Nucleus accumbens (tissue), 56 donors: ENCODE measurements at regions not wholly inside any gene's neighbourhood (a gene's known extent, or its start where the extent isn't known, plus 50 kb on each side); places are given as distances from the start of the nearest gene placed in this dataset.
A peak's percentile ranks its signal among the peaks of the same experiment; 100 is the strongest.

Experiments used
- DNase-seq, 56 donors: peaks; one replicate each; lab custom pipeline; 2025; lab: John Stamatoyannopoulos, UW

GRCh38 chr11:44446996-44447771 lies 118.3 kb upstream of the CD82 start:
- no peak for DNase-seq

- DNase-seq, result no peak
Observed at GRCh38 chr11:44450295-44450932, 115.0 kb upstream of the CD82 start.

- no peak for DNase-seq
Observed at GRCh38 chr11:44451706-44452105, 113.8 kb upstream of the CD82 start.

GRCh38 chr11:44452827-44453572 lies 112.5 kb upstream of the CD82 start:
- no peak for DNase-seq

GRCh38 chr11:44453871-44454270 lies 111.6 kb upstream of the CD82 start:
- no peak for DNase-seq

GRCh38 chr11:44454666-44455065 lies 110.8 kb upstream of the CD82 start:
- DNase-seq, result no peak

- no peak for DNase-seq
Observed at GRCh38 chr11:44456544-44457300, 108.7 kb upstream of the CD82 start.

GRCh38 chr11:44457862-44458261 lies 107.6 kb upstream of the CD82 start:
- DNase-seq, result no peak

- DNase-seq, result no peak
Observed at GRCh38 chr11:44463751-44464150, 101.7 kb upstream of the CD82 start.

- DNase-seq, result no peak
Observed at GRCh38 chr11:44464741-44465140, 100.7 kb upstream of the CD82 start.

- DNase-seq, result peak in 17 of 56 donors; percentile 2 to 58 (median 21)
Observed at GRCh38 chr11:44466531-44467205, 98.8 kb upstream of the CD82 start.

- no peak for DNase-seq
Observed at GRCh38 chr11:44467413-44467812, 98.0 kb upstream of the CD82 start.

- no peak for DNase-seq
Observed at GRCh38 chr11:44467931-44468330, 97.5 kb upstream of the CD82 start.

- no peak for DNase-seq
Observed at GRCh38 chr11:44468345-44468988, 97.0 kb upstream of the CD82 start.

- DNase-seq, result no peak
Observed at GRCh38 chr11:44469412-44469811, 96.1 kb upstream of the CD82 start.

- no peak for DNase-seq
Observed at GRCh38 chr11:44470854-44471253, 94.6 kb upstream of the CD82 start.

- no peak for DNase-seq
Observed at GRCh38 chr11:44471603-44472002, 93.9 kb upstream of the CD82 start.

- no peak for DNase-seq
Observed at GRCh38 chr11:44472916-44473315, 92.5 kb upstream of the CD82 start.

GRCh38 chr11:44474702-44475101 lies 90.8 kb upstream of the CD82 start:
- no peak for DNase-seq
